Mucosa of gallbladder (tissue), 1 donor: ENCODE measurements at regions not wholly inside any gene's neighbourhood (a gene's known extent, or its start where the extent isn't known, plus 50 kb on each side); places are given as distances from the start of the nearest gene placed in this dataset.
"Not testable (repeated sequence)": the region's sequence is repeated elsewhere in the genome, so short reads cannot be mapped to it uniquely, and the experiment has no call there.

Experiments used
- DNase-seq: peaks from one replicate; pipeline ENCODE4 v3.0.0-alpha.2; 2020; ENCODE audit warnings: low spot score
- donor health status: DM: no; HTN: no; CAD: no.

GRCh38 chr2:3899536-3900155 is 196.3 kb downstream of the DCDC2C start:
- no peak for DNase-seq

GRCh38 chr2:3902131-3902530 is 198.8 kb downstream of the DCDC2C start:
- DNase-seq: no peak

- no peak for DNase-seq
Observed at GRCh38 chr2:3904061-3904460, 200.7 kb downstream of the DCDC2C start.

- DNase-seq: not testable (repeated sequence)
Observed at GRCh38 chr2:3908498-3908897, 205.1 kb downstream of the DCDC2C start.

DNA sequence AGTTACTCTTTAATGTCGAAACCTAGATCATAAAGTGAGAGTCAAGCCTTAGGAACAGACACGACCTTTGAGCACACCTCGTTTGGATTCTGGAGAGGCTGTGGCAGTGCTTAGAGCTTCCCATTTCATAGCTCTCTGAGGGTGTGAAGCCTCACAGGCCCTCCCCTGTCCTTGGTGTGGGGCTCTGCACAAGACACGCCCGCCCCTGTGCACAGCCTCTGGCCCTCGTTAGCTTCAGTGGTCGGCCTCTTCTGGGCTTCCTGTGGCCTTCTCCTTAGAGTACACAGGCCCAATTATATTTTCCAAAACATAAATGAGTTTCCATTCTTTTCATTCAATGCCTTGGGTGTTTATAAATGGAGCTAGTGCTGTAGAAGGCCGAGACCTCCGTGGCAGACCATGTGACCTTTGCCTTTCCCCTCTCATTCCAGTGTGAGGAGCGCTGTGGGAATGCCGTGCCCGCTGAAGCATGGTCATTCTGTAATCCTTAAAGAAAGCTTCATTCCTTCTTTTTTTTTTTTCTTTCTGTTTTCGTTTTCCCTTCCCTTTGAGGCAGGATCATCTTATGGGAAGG is 208.6 kb downstream of the DCDC2C start:
- no peak for DNase-seq

GRCh38 chr2:3913166-3913565 is 209.8 kb downstream of the DCDC2C start:
- DNase-seq: no peak

DNA sequence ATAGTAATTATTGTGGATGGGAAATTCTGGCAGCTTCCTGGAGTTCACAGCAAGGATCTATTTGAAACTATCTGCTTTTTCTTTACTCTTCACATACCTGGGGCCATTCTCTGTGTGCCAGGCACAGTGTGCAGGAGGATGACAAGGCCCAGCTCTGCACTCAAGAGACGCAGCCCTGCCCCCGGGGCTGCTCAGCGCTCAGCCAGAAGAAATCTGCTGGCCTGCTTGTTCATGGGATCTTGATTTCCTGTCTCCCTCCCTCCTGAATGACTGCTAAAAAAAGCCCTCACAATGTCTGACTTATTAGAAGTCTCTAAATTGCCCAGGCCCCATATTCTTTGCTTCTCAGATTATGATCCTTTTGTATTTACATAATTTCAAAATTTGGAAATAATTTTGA is 210.9 kb downstream of the DCDC2C start:
- DNase-seq: no peak

- no peak for DNase-seq
Observed at GRCh38 chr2:3927031-3927430, 223.7 kb downstream of the DCDC2C start.

- DNase-seq: no peak
Observed at GRCh38 chr2:3929374-3929773, 226.0 kb downstream of the DCDC2C start.

DNA sequence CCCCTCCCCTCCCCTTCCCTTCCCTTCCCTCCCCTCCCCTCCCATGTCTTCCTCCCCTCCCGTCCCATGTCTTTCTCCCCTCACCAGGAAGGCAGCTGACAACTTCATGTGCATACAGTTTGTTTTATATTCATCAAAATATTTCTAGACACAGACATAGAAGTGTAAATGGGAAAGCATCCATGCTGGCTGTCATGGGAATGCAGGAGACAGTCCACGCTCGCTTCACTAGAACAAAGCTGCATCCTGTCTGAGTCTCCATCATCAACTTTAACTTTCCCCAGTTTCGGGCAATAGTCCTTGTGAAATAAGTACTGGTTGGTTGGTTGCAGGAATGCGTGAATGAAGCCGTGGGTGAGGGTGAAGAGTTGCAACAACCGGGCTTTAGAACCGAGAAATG is 226.9 kb downstream of the DCDC2C start:
- no peak for DNase-seq

DNA sequence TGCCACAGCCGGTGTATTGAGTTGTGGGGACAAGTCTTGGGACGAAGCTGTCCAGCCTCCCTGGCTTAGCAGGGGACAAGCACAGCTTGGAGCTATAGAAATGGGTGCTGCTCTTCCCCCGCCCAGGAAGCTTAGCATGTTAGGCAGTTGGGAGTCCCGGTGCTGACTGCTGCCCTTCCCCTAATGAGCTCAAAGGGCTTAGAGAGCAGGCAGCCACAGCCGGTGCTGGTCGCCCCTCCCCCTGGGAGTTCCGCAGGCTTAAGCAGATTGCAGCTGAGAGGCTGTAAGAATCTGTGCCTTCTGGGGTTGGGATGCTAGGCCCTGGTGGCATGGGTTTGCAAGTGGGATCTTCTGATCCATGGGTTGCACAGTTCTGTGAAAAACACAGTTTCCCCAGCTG is 237.3 kb downstream of the DCDC2C start:
- DNase-seq: no peak

DNA sequence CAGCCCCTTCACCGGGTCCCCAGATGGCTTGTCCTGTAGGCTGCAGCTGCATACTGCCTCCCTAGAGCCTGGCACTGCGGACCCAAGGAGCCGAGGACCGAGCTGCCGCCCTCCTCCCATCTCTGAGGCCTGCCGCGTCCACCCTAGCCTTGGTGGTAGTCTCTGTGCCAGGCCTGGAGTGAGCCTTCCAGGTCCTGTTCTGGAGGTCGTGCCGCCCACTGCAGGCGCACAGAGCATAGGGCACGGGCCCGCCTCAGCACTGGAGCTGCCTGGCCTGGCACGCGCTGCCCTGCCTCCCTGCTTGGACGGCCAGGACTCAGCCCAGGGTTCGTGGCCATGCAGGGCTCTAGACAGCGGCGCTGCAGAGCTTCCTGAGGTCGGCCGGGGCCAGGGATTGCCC is 239.5 kb downstream of the DCDC2C start:
- DNase-seq: no peak

GRCh38 chr2:3944071-3944470 is 240.7 kb downstream of the DCDC2C start:
- no peak for DNase-seq

DNA sequence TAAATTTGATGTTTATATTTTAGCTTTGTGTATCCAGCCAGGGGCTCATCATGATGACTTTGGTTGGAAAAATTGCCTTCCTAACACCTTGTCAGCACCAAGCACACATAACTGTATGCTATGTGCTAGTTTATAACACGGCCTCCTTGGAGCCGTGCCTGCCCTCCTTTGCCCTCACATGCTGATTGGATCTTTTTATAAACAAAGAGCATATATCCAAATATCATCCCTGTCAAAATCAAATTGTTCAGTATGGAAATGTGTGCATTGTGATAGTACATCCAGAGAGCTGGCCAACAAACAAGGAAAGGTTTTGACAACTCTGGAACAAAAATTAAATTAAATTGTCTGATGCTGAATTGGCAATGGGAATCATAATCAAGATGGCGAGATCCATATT is 241.5 kb downstream of the DCDC2C start:
- DNase-seq: no peak

GRCh38 chr2:3948191-3948590 is 244.8 kb downstream of the DCDC2C start:
- no peak for DNase-seq

DNA sequence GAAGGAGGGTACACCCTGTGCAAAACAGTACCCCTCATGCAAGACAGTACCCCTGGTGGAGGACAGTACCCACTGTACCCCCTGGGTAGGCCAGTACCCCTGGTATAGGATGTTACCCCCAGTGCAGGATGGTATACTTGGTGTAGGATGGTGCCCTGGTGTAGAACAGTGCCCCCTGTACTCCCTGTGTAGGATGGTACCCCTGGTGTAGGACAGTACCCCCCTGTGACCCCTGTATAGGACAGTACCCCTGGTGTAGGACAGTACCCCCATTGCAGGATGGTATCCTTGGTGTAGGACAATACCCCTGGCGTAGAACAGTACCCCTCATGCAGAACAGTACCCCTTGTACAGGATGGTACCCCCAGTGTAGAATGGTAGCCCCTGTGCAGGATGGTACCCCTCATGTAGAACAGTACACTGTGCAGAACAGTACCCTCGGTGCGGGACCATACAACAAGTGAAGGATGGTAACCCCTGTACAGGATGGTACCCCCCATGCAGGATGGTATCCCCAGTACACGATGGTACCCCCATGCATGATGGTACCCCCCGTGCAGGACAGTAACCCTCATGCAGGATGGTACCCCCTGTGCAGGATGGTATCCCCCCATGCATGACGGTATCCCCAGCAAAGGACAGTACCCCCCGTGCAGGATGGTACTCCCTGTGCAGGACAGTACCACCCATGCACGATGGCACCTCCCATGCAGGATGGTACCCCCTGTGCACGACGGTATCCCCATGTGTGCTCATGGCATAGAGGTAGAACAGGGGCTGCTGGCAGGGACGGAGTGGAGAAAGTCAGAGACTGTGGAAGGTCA is 248.0 kb downstream of the DCDC2C start:
- DNase-seq: no peak

- DNase-seq: no peak
Observed at GRCh38 chr2:3952866-3953516, 249.6 kb downstream of the DCDC2C start.

GRCh38 chr2:3954261-3954660 is 250.9 kb downstream of the DCDC2C start:
- no peak for DNase-seq

- DNase-seq: no peak
Observed at GRCh38 chr2:3956406-3956805, 253.0 kb downstream of the DCDC2C start.

GRCh38 chr2:3956892-3957291 is 253.5 kb downstream of the DCDC2C start:
- DNase-seq: no peak

DNA sequence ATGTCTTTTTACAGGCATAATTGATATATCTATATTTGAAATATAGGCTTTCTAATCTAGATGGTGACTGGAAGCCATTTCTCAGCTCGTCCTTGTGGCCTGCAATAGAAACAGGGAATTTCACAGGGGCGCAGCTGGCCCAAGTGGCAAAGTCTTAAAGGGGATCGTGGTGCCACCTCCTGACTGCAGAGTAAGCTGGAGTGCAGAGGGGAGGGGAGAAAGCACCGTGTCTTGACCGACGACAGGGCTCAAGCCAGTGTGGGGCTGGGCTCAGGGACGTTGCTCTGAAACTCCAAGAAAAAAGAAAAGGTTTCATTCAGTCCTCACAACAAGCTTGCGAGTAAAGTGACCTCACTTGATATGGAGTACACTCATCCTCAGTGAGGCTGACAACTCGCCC is 255.1 kb downstream of the DCDC2C start:
- no peak for DNase-seq

DNA sequence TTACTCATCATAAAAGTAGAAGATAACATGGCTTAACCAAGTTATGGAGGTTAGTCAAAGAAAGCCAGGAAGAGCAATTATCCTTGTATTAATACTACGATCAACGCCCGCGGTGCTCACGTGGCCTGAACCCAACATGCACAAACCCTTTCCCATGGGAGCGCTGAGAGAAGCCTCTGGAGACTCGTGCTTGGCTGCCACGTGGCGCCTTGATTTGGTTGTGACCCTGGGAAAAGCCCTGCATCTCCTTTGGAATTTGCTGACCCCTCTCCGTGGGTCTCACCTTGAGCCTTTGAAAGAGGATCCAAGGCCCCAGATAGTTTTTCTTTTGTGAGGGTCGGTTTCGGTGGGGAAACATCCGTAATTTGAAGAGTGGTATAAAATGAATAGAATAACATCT is 255.6 kb downstream of the DCDC2C start:
- no peak for DNase-seq

- no peak for DNase-seq
Observed at GRCh38 chr2:3959372-3959771, 256.0 kb downstream of the DCDC2C start.
